B cell (primary cell): ENCODE measurements at regions not wholly inside any gene's neighbourhood (a gene's known extent, or its start where the extent isn't known, plus 50 kb on each side); places are given as distances from the start of the nearest gene placed in this dataset.

ENCODE experiments used
- ATAC-seq: fragments of 200-7000 bp; cut with Tn5 transposase; one replicate; pipeline ENCODE4 v1.10.0; 2021; ENCODE audit warnings: low read depth, mild to moderate bottlenecking, moderate number of reproducible peaks, moderate library complexity
- CTCF ChIA-PET: fragments of 350-600 bp; sonication (Branson Sonifier 250); formaldehyde crosslinking; loops from one replicate; lab custom pipeline; 2021; ENCODE audit warnings: antibody characterized with exemption, inconsistent platforms; lab: Charles Lee
- POLR2A ChIA-PET: fragments of 350-600 bp; sonication (Branson Sonifier 250); formaldehyde crosslinking; loops from one replicate; lab custom pipeline; 2021; ENCODE audit warnings: antibody characterized with exemption; lab: Charles Lee
- DNase-seq: peaks from one replicate; pipeline ENCODE4 v3.0.0; 2013
- H2AFZ ChIP-seq: 2 replicates; pipeline ENCODE4 v1.6.1; 2012; ENCODE audit warnings: mild to moderate bottlenecking, low read depth, low read length; ENCODE audit not compliant: insufficient read depth, poor library complexity, severe bottlenecking
- H3K27ac ChIP-seq, 2 donors: 1 replicate in 1 of 2; 2 replicates in 1 of 2; pipeline ENCODE4 v1.5.1; 2012 to 2013; ENCODE audit warnings: low read length in 2 of 2, mild to moderate bottlenecking in 2 of 2, moderate library complexity in 1 of 2
- H3K27me3 ChIP-seq, 4 experiments: fragments of 200-600 bp in 1 of 4; sonication (generic) in 1 of 4; replicated peaks in 1 of 4; 1 replicate in 2 of 4; 2 replicates in 2 of 4; pipeline versions ENCODE4 v1.6.1 to v1.7.0; 2013 to 2016; ENCODE audit warnings: low read length in 3 of 4, mild to moderate bottlenecking in 2 of 4, mixed read lengths in 1 of 4, moderate library complexity in 1 of 4; ENCODE audit not compliant: insufficient read depth in 4 of 4, control insufficient read depth in 3 of 4; ENCODE audit errors: control extremely low read depth in 1 of 4
- H3K36me3 ChIP-seq, 2 experiments: replicated peaks in 1 of 2; 1 replicate in 1 of 2; 2 replicates in 1 of 2; pipeline versions ENCODE4 v1.6.1 to v1.7.1; 2013; ENCODE audit warnings: low read length in 1 of 2; ENCODE audit not compliant: insufficient read depth in 2 of 2, control insufficient read depth in 1 of 2; ENCODE audit errors: control extremely low read depth in 1 of 2, extremely low read depth in 1 of 2
- H3K4me1 ChIP-seq, 2 donors: fragments of 200-600 bp in 1 of 2; sonication (generic) in 1 of 2; 1 replicate in 1 of 2; 2 replicates in 1 of 2; pipeline versions ENCODE4 v1.5.1 to v1.6.1; 2013 to 2017; ENCODE audit warnings: low read length in 2 of 2; ENCODE audit not compliant: control insufficient read depth in 2 of 2, insufficient read depth in 2 of 2
- H3K4me2 ChIP-seq: replicated peaks from 2 replicates; pipeline ENCODE3; 2012; ENCODE audit warnings: mild to moderate bottlenecking, low read depth, low read length; ENCODE audit not compliant: poor library complexity, severe bottlenecking
- H3K4me3 ChIP-seq, 5 experiments: fragments of 200-600 bp in 1 of 5; sonication (generic) in 1 of 5; 1 replicate in 3 of 5; 2 replicates in 2 of 5; pipeline versions ENCODE4 v1.5.1 to v1.7.0; 2011 to 2016; ENCODE audit warnings: low read length in 4 of 5, mild to moderate bottlenecking in 4 of 5, low read depth in 2 of 5, control low read depth in 1 of 5, moderate library complexity in 1 of 5; ENCODE audit not compliant: insufficient read depth in 1 of 5; ENCODE audit errors: control extremely low read depth in 1 of 5, extremely low read depth in 1 of 5
- H3K79me2 ChIP-seq: fragments of 200-600 bp; sonication (generic); one replicate; pipeline ENCODE4 v1.6.0; 2016; ENCODE audit warnings: low read length; ENCODE audit not compliant: control insufficient read depth, insufficient read depth
- H3K9ac ChIP-seq: fragments of 200-600 bp; sonication (generic); 2 replicates; pipeline ENCODE4 v1.6.1; 2017; ENCODE audit warnings: mild to moderate bottlenecking, low read length, moderate library complexity
- H3K9me3 ChIP-seq, 3 donors: one replicate each; pipeline versions ENCODE4 v1.6.1 to v1.7.1; 2013; ENCODE audit warnings: low read length in 2 of 3; ENCODE audit not compliant: control insufficient read depth in 2 of 3, insufficient read depth in 1 of 3; ENCODE audit errors: control extremely low read depth in 1 of 3
- H4K20me1 ChIP-seq: 2 replicates; pipeline ENCODE4 v1.6.0; 2012; ENCODE audit warnings: mild to moderate bottlenecking, low read length; ENCODE audit not compliant: insufficient read depth, control insufficient read depth, poor library complexity, severe bottlenecking
- H3K27ac Mint-ChIP-seq: one replicate; pipeline ENCODE4 v1.8.0; 2021; ENCODE audit warnings: mixed read lengths
- H3K27me3 Mint-ChIP-seq: one replicate; pipeline ENCODE4 v1.8.0; 2021; ENCODE audit warnings: mixed read lengths
- H3K4me1 Mint-ChIP-seq: one replicate; pipeline ENCODE4 v1.8.0; 2021; ENCODE audit warnings: mixed read lengths
- H3K4me3 Mint-ChIP-seq: one replicate; pipeline ENCODE4 v1.8.0; 2021; ENCODE audit warnings: mixed read lengths
- H3K9me3 Mint-ChIP-seq: one replicate; pipeline ENCODE4 v1.8.0; 2022; ENCODE audit warnings: mixed read lengths; ENCODE audit not compliant: insufficient read depth
- CTCF ChIP-seq: fragments of 200-600 bp; IDR thresholded peaks from one replicate; pipeline ENCODE4 v1.8.0; 2022; ENCODE audit warnings: antibody characterized with exemption, mild to moderate bottlenecking
- EZH2 ChIP-seq: IDR thresholded peaks from 2 replicates; pipeline ENCODE4 v1.6.1; 2012; ENCODE audit warnings: borderline replicate concordance, low read depth, mild to moderate bottlenecking, moderate library complexity, low read length; ENCODE audit not compliant: insufficient read depth, poor library complexity, severe bottlenecking
- WGBS: methylation state at CpG from one replicate; pipeline ENCODE4 v1.1.5; 2013; ENCODE audit warnings: missing lambda C conversion rate; ENCODE audit not compliant: insufficient coverage; 5-methylcytosine and 5-hydroxymethylcytosine counted together
- intact Hi-C: fragments of 100-400 bp; cut with micrococcal nuclease; formaldehyde crosslinking; loops from one replicate; pipeline ENCODE4 v1.10.0; 2022

- WGBS, result 100% methylated on average over 1 of the region's 4 CpGs
- no peaks in the 10 kb centered on the region for H3K27me3 Mint-ChIP-seq
- H3K4me2 ChIP-seq, result no peak overlapping the region
- H2AFZ ChIP-seq, result no peak overlapping the region
- H3K4me1 ChIP-seq, result no peaks in the 10 kb centered on the region
- DNase-seq, result no peak
- ChIA-PET POLR2A (no interaction called here), CTCF (no interaction called here)
- H3K4me3 Mint-ChIP-seq, result no peak overlapping the region
- no peaks in the 10 kb centered on the region for H3K36me3 ChIP-seq
- no peaks in the 10 kb centered on the region for H3K4me1 Mint-ChIP-seq
- no peak overlapping the region for H3K27ac Mint-ChIP-seq
- H3K27ac ChIP-seq, result no peak overlapping the region
- TF ChIP-seq CTCF, result no peak
- no peak for TF ChIP-seq EZH2
- H3K79me2 ChIP-seq, result no peaks in the 10 kb centered on the region
- no peaks in the 10 kb centered on the region for H3K9me3 ChIP-seq
- H3K9ac ChIP-seq, result no peak overlapping the region
- H3K4me3 ChIP-seq, result no peak overlapping the region
- ATAC-seq, result no peak
- no peaks in the 10 kb centered on the region for H4K20me1 ChIP-seq
- H3K27me3 ChIP-seq, result no peaks in the 10 kb centered on the region
- intact Hi-C loops, result no loop called here
- no peaks in the 10 kb centered on the region for H3K9me3 Mint-ChIP-seq
Observed at GRCh38 chr3:117096549-117096948, 387.0 kb downstream of the TUSC7 start.

GRCh38 chr3:117097351-117097750, 387.8 kb downstream of the TUSC7 start:
- Histone ChIP-seq H3K79me2 (no peaks in the 10 kb centered on the region), H4K20me1 (no peaks in the 10 kb centered on the region), H3K27ac (no peak overlapping the region), H3K4me2 (no peak overlapping the region), H2AFZ (no peak overlapping the region), H3K4me3 (no peak overlapping the region), H3K36me3 (no peaks in the 10 kb centered on the region), H3K27me3 (no peaks in the 10 kb centered on the region), H3K9ac (no peak overlapping the region), H3K4me1 (no peaks in the 10 kb centered on the region), H3K9me3 (no peaks in the 10 kb centered on the region)
- H3K27me3 Mint-ChIP-seq, result no peaks in the 10 kb centered on the region
- intact Hi-C loops, result no loop called here
- ChIA-PET CTCF (no interaction called here), POLR2A (no interaction called here)
- no peak overlapping the region for H3K27ac Mint-ChIP-seq
- H3K4me3 Mint-ChIP-seq, result no peak overlapping the region
- no peak for DNase-seq
- ATAC-seq, result no peak
- H3K4me1 Mint-ChIP-seq, result no peaks in the 10 kb centered on the region
- no peak for TF ChIP-seq EZH2
- no peak for TF ChIP-seq CTCF
- no peaks in the 10 kb centered on the region for H3K9me3 Mint-ChIP-seq
